HUES6 (cell line): ENCODE measurements at regions not wholly inside any gene's neighbourhood (a gene's known extent, or its start where the extent isn't known, plus 50 kb on each side); places are given as distances from the start of the nearest gene placed in this dataset.

Experiments
- H3K27ac ChIP-seq: 2 replicates; pipeline ENCODE4 v1.7.0; 2013; ENCODE audit warnings: low read depth, mild to moderate bottlenecking, low read length, inconsistent platforms
- H3K27me3 ChIP-seq: 2 replicates; pipeline ENCODE4 v1.6.1; 2013; ENCODE audit warnings: low read length; ENCODE audit not compliant: control insufficient read depth, insufficient read depth
- H3K36me3 ChIP-seq: 2 replicates; pipeline ENCODE4 v1.6.1; 2013; ENCODE audit warnings: low read length; ENCODE audit not compliant: control insufficient read depth, insufficient read depth
- H3K4me1 ChIP-seq: 2 replicates; pipeline ENCODE4 v1.6.1; 2013; ENCODE audit warnings: low read length; ENCODE audit not compliant: control insufficient read depth, insufficient read depth
- H3K4me3 ChIP-seq: 2 replicates; pipeline ENCODE4 v1.5.1; 2013; ENCODE audit warnings: low read depth, low read length
- H3K9ac ChIP-seq: one replicate; pipeline ENCODE4 v1.6.1; 2013; ENCODE audit warnings: mild to moderate bottlenecking, low read length
- H3K9me3 ChIP-seq: 2 replicates; pipeline ENCODE4 v1.6.1; 2013; ENCODE audit warnings: low read depth, low read length; ENCODE audit not compliant: control insufficient read depth, insufficient read depth

GRCh38 chr13:21319869-21320641, 139.0 kb downstream of the ZDHHC20 start:
- no peaks in the 10 kb centered on the region for H3K9me3 ChIP-seq
- H3K27me3 ChIP-seq, result no peaks in the 10 kb centered on the region
- no peak overlapping the region for H3K27ac ChIP-seq
- H3K4me3 ChIP-seq, result no peak overlapping the region
- H3K4me1 ChIP-seq, result no peaks in the 10 kb centered on the region
- no peak overlapping the region for H3K9ac ChIP-seq
- H3K36me3 ChIP-seq, result no peaks in the 10 kb centered on the region

- Histone ChIP-seq H3K9ac (no peak overlapping the region), H3K9me3 (no peaks in the 10 kb centered on the region), H3K27ac (no peak overlapping the region), H3K27me3 (peaks cover 4% of the 10 kb centered on the region), H3K4me3 (no peak overlapping the region), H3K4me1 (peaks cover 4% of the 10 kb centered on the region), H3K36me3 (no peaks in the 10 kb centered on the region)
Measured at GRCh38 chr13:21320642-21321034, 138.5 kb downstream of the ZDHHC20 start.

- no peak overlapping the region for H3K4me3 ChIP-seq
- H3K4me1 ChIP-seq, result peaks cover 7% of the 10 kb centered on the region
- no peak overlapping the region for H3K27ac ChIP-seq
- peaks cover 9% of the 10 kb centered on the region for H3K27me3 ChIP-seq
- H3K9ac ChIP-seq, result no peak overlapping the region
- no peaks in the 10 kb centered on the region for H3K9me3 ChIP-seq
- no peaks in the 10 kb centered on the region for H3K36me3 ChIP-seq
Measured at GRCh38 chr13:21321269-21321668, 137.8 kb downstream of the ZDHHC20 start.

GRCh38 chr13:21322327-21322965, 136.7 kb downstream of the ZDHHC20 start:
- Histone ChIP-seq H3K9ac (no peak overlapping the region), H3K4me3 (no peak overlapping the region), H3K4me1 (peaks cover 17% of the 10 kb centered on the region), H3K36me3 (no peaks in the 10 kb centered on the region), H3K27me3 (peaks cover 21% of the 10 kb centered on the region), H3K9me3 (no peaks in the 10 kb centered on the region), H3K27ac (no peak overlapping the region)
